Tongue (tissue), 1 donor: ENCODE measurements at regions not wholly inside any gene's neighbourhood (a gene's known extent, or its start where the extent isn't known, plus 50 kb on each side); places are given as distances from the start of the nearest gene placed in this dataset.
A peak's percentile ranks its signal among the peaks of the same experiment; 100 is the strongest.

Source experiments
- DNase-seq: peaks from one replicate; pipeline ENCODE4 v3.0.0-alpha.2; 2015

DNA sequence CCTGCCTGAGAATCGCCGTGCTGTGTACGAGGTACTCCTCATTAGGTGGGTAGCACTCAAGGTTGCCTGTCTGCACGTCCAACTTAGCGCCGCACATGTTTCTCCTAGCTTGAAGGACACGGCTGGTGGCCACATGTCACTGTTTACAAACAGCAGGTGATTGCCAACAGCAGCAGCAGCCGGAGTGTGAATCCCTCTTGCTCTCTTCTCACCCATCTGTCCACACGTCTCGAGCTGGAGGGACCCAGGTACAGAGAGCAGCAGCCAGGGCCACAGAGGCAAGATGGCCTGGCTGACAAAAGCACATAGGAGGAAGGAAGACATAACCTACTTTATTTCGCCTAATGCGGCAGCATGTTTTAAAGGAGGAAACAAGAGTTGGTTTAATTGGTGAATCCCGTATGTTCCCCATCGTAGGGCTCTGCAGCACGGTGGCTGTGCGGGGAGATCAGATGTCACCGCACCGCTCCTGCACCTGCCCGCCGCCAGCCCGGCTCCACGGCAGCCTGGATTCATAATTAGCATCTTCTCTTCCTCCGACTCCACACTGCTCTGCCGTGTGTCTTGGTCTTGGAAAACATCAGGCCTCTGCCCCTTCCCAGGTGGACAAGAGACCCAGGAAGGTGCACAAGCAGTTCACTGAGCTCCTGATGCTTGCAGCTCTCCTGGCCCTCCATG, 201.6 kb upstream of the IRX1 start:
- peak; percentile 50 for DNase-seq

DNA sequence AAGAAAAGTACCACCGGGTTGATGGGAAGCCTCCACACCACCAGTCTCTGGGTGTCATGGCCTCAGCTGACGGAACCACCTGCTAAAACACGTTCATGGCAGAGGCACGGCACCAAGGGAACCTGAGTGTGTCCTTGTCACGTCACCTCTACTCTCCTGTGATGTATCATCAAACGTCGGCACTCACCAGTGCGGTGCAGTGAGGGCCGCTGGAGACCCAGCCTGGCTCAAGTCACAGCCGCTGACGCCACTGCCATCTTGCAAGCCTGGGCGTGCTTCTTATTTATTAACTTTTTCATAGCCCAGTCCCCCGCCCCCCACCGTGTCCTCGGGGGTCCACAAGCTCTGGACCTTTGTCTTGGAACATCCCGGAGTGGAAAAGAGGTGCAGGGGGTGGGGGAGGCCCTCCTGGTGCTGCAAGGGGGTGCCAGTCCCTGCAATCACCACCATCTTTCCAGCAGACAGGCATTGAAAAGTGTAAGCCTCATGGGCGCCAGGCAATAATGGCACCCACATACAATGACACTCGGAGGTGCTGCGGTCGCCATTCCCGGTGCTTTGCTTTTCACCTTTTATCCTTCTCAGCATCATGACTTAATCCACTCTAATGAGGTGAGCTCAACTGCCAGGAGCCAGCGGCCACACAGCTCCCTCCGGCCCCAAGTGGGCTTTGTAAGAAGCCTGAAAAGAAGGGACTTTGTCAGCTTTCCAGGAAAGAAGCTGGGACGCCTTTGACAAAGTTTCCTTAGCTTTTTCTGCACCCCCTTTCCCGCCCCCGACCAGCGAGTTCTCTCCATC, 202.3 kb upstream of the IRX1 start:
- no peak for DNase-seq

DNA sequence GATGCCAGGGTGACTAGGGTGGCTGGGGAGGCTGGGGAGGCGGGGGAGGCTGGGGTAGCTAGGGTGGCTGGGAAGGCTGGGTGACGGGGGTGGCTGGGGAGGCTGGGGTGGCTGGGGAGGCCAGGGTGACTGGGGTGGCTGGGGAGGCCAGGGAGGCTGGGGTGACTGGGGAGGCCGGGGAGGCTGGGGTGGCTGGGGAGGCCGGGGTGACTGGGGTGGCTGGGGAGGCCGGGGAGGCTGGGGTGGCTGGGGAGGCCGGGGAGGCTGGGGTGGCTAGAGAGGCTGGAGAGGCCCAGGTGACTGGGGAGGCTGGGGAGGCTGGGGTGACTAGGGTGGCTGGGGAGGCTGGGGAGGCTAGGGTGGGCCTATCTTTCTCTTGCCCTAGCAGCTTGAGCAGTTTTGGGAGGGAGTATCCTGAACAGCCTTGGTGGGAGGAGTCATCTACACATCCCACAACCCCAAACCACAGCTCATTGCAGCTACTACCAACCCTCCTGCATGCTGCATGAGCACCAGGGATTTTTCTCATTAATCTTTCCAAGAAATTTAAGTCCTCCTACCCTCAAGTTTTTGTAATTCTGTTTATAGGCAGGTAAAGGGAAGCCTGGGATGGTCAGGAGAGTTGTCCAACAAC, 203.2 kb upstream of the IRX1 start:
- DNase-seq = no peak

DNA sequence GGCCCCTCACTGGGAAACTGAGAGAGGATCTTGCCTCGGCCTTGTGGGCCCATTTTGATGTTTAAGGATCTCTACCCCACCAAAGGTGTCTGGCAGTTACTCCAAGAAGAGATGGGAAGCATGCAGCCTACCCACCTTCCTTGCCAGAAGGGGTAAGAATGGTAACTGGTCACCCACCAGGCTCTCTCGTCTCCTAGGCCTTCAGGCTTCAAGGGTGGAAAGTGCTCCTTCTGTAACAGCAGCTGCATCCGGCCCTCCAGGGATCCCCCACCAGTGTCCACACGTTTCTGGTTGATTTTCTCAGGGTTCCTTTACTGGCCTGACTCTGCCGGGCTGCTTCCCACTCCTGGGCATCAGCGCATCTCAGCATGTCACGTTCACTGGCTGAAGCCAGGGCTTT, 204.4 kb upstream of the IRX1 start:
- no peak for DNase-seq

DNA sequence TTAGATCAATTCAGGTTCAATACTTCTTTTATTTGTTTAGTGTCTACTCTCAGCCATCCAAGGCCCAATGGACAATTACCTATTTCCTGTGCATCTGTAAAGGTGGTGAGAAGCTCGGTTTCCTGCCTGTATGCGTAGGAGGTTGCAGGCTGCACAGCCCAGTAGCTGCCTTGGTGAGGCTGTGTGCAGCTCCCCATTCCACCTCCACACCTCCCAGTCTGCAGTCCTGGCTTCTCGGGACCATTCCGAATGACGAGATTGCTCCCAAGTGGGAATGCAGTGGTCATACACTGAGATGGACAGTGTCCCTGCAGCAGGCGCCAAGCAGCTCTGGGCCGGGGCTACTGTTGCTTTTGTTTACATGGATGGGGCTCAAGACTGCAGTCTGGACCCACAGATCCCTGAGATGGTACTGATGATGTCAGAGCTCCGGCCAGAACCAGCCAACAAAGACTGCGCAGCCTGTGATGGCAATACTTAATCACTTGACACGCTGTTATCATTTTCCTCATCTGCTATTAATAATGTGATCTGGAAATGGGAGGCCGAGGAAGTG, 206.1 kb upstream of the IRX1 start:
- no peak for DNase-seq

DNA sequence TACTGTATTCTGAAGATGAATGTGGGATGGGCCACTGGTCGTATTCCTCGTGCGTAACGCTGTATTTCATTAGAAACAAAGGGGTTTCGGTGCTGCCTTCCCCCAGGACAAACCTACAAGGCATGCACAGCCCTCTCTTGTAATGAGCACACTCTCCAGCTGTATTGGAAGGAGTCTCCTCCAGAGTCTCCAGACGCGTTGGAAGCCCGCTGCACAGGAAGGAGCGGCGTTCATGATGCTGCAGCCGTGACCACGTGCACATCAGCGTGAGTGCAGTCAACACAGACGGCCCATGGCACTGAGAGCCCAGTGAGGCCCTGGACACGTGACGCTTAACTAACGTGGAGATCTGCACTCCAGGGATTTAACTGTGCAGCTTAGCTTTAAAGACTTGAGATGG, 209.0 kb upstream of the IRX1 start:
- DNase-seq = no peak

DNA sequence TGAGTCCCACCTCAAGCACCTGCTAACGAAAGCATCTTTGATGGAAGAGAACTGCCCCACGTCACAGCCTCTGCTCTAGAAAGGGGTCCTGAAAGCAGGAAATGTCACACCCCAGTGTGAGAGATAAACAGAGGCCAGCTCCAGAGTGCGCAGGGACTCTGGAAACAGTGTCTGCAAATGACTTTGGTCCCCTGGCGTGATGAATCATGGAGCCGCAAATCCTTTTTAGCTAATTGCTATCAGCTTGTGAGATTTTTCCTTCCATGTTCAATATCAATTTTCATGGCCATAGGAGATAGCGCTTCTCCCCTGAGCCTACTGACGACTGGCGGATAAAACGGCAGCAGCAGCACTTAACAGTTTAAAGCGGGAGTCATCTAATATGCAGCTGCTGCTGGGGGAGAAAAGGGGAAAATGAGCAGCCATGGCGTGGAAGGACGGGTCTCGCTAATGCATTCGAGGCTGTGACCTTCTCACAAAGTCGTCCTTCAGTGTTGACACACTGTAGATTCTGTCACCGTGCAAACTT, 209.6 kb upstream of the IRX1 start:
- no peak for DNase-seq

DNA sequence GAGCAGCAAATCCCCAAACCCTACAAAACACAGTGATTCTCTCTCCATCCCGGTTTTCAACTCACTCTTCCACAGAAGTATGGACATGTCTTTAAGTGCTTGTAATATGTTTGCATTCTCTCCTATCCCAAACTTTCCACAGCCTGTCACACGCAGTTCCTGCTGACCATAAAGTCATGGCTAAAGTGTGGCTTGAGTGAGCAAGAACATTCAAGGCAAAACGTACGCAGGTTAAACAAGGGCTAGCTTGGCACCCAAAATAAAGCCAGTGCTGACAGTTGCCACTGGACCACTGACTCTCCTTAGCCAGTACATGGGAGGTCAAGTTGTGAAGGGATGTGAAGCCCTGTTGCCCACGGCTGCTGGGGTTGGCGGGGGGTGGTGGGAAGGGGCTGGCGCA, 211.1 kb upstream of the IRX1 start:
- no peak for DNase-seq

DNA sequence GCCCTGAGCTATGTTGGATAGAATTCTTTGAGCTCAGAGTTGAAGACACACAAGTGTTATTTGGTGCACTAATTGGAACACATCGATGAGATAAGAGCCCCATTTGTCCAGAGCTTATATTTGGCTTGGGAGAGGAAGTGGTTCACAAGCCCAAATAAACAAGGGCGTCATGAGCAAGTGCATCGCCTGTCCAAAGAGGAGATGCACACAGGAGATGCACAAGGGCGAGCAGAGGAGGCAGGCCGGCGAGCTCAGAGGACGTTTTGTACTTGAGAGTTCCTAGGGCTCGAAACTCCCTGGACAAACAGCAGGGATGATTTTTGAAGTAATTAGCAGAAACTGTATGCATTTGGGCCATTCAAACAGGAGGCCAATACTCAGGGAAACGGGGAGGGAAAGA, 212.8 kb upstream of the IRX1 start:
- DNase-seq = no peak

DNA sequence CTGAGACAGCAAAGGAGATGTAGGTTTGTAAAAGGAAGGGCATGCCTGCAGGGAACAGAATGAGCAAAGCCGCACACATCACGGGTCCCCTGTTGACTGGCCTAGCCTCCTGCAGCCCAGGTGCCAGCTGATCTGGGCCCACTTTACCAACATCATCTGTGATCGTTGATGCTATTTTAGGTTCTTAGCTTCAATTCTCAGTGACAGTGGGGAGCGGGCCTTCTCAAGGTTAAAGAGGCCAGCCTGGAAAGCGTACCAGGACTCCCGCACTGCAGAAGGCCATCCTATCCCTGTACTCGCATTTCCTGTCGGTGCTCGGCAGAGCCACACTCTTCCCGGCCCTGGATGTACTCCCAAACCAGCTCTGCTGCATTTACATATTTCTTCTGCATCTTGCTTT, 213.5 kb upstream of the IRX1 start:
- no peak for DNase-seq

DNA sequence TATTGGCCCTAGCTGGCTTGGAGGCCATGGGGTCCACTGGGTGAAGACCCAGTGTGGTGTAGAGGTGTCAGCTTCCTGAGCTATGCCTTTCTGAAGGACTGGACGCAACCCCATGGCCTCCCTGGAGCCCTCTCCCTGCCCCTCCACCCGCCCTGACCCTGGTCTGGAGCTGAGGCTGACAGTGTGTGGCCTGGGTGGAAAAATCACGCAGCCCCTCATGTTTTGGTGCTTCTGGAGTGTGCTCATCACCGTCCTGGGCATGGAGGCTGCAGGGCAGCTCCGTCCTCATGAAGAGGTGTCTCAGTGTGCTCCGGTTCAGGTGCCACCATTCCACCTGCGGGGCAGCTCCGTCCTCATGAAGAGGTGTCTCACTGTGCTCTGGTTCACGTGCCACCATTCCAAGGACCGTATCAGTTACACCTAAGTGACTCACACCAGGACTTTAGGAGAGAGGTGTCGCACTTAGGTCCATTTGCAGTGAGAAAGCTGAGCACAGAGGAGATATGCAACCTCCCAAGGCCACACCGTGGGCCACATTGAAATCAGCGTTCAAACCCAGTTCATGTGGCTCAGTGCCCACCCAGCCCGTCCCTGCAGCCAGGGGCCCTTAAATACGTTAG, 214.3 kb upstream of the IRX1 start:
- no peak for DNase-seq

DNA sequence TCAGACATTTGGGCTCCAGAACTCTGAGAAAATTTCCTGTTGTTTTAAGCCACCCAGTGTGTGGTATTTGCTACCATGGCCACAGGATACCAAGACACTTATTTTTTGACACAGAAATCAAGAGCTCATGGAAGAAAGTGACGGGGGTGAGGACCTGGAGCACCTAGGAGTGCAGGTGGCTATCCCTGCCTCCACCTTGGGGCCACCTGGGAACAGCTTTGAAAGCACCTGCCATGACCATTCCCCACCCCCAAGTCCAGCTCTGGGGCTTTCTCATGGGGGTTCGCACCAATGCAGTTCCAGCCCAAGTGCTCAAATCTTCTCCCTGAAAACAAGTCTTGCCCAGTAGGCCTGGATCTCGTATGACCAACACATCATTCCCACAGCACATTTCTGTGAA, 214.9 kb upstream of the IRX1 start:
- no peak for DNase-seq

DNA sequence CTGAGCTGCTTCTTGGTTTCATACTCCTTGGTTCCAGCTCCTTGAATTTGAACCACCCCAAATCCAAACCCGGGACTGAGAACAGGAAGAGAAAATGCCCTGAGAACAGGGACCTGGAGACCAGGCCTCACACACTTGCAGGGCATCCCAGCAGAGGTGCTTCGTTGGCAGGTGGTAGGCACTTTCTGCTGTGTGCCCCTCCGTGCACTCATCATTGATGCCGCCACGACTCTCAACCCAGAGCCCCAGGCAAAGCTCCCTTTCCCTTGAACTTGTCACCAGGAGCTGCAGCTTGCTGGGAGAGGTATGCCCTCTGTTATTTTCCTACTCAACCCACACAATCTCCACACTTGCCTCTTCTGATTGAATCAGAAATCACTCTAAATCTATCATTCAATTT, 217.8 kb upstream of the IRX1 start:
- DNase-seq = no peak

DNA sequence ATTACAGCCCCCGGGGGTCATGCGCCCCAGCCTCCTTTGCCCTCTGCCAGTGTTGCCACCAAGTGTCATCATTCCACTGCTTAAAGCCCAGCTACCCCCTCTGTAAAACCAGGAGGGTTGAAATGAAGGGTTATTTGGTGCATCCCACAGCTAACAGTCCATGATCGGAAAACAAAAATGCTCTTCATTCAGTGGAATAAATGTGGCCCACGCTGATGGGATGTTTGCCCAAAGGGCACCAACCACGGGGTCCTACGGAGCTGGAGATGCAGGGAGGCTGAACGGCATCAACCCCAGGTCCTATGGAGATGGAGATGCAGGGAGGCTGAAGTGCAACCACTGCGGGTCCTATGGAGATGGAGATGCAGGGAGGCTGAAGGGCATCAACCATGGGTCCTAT, 218.5 kb upstream of the IRX1 start:
- no peak for DNase-seq

DNA sequence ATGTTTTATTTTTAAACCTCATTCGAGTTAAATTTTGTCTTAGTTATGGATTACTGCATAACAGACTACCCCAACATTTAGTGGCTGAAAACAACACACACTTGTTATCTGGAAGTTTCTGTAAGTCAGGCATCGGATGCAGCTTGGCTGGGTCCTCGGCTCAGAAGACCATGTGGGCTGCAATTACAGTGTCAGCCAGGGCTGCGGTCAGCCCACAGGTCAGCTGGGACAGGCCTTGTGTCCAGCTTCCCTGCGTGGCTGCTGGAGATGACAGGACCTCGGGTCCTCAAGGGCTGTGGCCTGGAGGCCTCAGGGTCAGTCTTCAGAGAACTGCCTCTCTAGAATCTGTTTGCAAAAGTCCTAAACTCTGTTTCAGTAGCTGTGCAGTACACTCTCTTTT, 219.0 kb upstream of the IRX1 start:
- DNase-seq = no peak

DNA sequence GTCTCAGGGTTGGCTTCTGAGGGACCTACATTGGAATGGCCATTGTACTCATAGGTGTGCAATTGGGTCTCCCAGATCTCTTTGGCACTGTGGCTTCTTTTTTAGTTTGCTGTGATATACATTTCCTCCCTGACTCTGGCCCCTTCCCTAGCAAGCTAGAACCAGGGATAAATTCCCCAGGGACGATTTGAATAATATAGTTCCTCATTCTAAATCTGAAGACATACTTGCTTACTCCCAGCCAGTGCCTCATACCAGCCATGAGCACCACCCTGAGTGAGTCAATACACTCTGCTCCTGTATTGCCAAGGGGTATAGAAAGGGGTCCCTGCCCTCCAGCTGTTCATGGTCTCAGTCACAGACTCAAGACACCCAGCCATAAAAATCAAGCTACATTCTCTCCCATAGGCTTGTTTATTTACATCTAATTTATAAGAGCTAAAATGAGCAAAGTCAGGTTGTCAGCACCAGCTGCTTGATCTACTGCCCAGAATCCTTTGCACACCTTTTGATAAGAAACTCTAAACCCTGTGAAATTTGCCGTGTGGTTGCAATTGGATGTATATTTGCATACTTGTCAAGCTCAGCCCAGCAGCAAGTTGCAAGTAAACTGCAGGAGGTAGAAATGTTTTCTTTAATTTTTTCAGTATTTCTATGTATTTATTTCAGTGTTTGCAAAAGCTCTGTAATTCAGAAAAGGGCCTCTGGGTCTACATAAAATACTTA, 219.9 kb upstream of the IRX1 start:
- no peak for DNase-seq

DNA sequence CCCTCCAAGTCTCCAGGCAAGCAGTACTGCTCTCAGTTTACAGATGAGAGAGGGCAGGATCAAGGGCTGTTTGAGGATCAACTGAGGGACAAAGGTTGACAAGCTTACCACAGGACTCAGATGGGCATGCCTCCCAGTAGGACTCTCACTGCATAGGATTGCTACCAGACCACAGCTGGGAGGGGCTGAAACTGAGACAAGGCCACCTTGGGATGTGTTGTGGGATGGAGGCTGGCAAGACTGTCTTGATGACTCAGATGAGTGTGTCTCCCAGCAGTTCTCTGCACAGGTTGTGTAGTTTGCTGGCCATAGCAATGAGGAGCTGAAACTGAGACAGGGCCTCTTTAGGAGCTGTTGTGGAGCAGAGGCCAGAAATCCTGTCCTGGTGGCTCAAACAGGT, 222.2 kb upstream of the IRX1 start:
- DNase-seq = no peak

DNA sequence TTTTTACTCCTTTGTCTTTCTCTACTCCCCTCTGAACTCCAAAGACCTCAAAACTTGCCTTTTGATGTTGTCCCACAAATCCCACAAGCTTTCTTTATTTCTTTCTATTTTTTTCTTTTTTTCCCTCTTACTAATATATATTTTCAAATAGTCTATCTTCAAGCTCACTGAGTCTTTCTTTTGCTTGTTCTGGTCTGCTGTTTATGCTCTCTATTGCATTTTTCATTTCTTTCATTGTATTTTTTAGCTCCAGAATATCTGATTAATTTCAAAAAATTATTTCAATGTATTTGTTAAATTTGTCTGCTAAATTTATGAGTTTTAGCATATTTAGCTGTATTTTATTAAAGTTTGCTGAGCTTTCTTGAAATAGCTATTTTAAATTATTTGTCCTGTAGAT, 223.3 kb upstream of the IRX1 start:
- no peak for DNase-seq

DNA sequence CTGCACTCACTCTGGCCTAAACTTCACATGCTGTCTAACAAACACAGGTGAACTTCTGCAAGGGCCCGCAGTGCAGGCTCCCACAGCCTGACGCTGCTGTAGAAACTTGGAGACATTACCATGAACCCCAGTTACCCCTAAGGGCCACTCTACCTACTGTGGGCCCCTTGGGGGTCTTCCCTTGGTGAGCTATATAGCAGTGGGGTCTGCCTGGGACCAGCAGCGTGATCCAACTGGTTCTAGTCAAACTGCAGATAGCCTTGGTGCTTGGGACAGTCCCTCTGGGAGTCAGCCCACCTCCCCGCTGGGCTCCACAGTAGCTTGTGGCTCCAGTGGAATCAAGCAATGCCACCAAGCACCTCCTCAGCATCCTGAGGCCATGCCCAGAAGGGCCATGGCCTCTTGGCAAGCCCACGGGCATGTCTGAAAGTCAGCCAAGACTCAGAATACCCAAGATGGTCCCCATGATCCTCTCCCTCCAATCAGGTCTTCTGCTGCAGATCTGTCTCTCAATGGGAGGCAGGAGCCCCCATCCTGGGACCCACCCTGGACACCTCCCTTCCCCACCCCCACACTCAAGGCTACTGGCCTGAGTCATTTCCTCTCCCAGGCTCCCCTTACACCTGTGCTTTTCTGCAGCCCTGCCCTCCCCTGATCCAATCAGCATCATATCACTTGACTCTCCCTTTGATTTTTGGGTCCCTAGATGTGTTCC, 230.0 kb upstream of the IRX1 start:
- no peak for DNase-seq

DNA sequence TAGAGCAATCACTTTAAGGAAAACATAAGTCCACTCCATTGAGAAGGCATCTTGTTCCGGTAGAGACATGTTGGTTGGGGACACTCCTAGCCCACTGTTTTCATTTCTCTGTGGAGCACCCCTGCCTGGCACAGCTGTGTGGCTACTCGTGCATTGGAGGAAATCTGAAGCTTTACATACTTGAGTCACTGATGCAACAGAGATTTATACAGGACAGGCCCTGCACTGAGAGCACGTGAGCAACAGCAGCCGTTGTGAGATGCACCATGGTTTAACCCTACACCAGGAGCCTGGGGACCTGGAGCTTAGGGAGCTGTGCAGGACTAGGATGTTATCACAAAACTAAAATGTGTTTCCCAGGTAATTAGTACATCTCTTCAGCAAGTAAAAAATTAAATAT, 230.7 kb upstream of the IRX1 start:
- DNase-seq = no peak

DNA sequence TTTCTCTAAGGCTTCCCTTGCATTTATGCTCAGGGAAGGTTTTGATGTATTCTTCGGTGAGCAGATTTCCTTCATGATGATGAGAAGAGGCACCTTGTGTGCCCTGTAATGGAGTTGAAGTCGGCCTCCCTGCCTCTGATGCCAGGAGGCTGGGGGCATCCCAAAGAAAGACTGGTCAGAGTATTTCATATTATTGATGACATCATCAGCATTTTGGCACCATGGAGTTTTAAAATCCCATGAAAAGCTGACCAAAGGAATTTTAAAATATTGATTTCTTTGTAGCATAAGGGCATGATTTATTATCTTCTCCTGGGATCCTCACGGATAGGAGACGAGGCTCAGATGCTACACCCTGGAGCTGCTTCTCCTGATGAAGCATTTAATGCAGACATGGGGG, 231.2 kb upstream of the IRX1 start:
- DNase-seq = no peak

DNA sequence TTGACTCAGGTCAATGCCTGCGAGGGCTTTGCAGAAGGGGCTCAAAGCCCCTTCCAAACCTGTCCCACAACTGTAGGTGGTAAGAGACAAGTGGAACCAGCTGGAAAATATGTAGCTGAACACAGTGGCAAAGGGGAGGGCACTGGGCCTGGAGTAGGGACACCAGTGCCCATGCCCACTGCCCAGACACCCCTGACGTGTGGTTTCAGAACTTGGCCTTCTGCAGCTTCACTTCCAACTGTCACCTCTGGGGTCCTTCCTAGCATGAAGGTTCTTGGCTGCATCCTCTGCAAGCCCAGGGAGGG, 233.1 kb upstream of the IRX1 start:
- DNase-seq = no peak
